Liver (tissue), 8 donors: ENCODE measurements at regions not wholly inside any gene's neighbourhood (a gene's known extent, or its start where the extent isn't known, plus 50 kb on each side); places are given as distances from the start of the nearest gene placed in this dataset.

Experiments used
- DNase-seq: peaks from one replicate; pipeline ENCODE4 v3.0.0-alpha.2; 2017; ENCODE audit warnings: low spot score
- H3K27ac ChIP-seq, 2 donors: one replicate each; pipeline ENCODE4 v1.7.0; 2013; ENCODE audit warnings: inconsistent platforms in 2 of 2, low read length in 2 of 2, control low read depth in 1 of 2, low read depth in 1 of 2, mild to moderate bottlenecking in 1 of 2
- H3K27me3 ChIP-seq, 4 donors: one replicate each; pipeline versions ENCODE4 v1.6.1 to v1.7.0; 2013; ENCODE audit warnings: low read length in 3 of 4, inconsistent platforms in 1 of 4, mild to moderate bottlenecking in 1 of 4, moderate library complexity in 1 of 4; ENCODE audit not compliant: control insufficient read depth in 4 of 4, insufficient read depth in 4 of 4
- H3K36me3 ChIP-seq, 4 donors: one replicate each; pipeline versions ENCODE4 v1.6.1 to v1.7.0; 2013; ENCODE audit warnings: low read length in 3 of 4, mild to moderate bottlenecking in 3 of 4, low read depth in 1 of 4, moderate library complexity in 1 of 4; ENCODE audit not compliant: control insufficient read depth in 4 of 4, insufficient read depth in 3 of 4
- H3K4me1 ChIP-seq, 4 donors: one replicate each; pipeline versions ENCODE4 v1.6.1 to v1.7.0; 2013; ENCODE audit warnings: low read length in 3 of 4, mild to moderate bottlenecking in 3 of 4, moderate library complexity in 1 of 4; ENCODE audit not compliant: control insufficient read depth in 4 of 4, insufficient read depth in 4 of 4
- H3K4me3 ChIP-seq, 3 donors: one replicate each; pipeline versions ENCODE4 v1.6.1 to v1.7.0; 2013; ENCODE audit warnings: low read length in 3 of 3, control low read depth in 1 of 3, low read depth in 1 of 3, mild to moderate bottlenecking in 1 of 3
- H3K9ac ChIP-seq, 2 donors: one replicate each; pipeline ENCODE4 v1.7.0; 2013; ENCODE audit warnings: low read length in 2 of 2, mild to moderate bottlenecking in 2 of 2, moderate library complexity in 2 of 2, control low read depth in 1 of 2, low read depth in 1 of 2
- H3K9me3 ChIP-seq, 4 donors: one replicate each; pipeline versions ENCODE4 v1.6.1 to v1.7.0; 2013; ENCODE audit warnings: low read length in 3 of 4; ENCODE audit not compliant: control insufficient read depth in 4 of 4
- CTCF ChIP-seq: fragments of 150-350 bp; IDR thresholded peaks from 2 replicates; pipeline ENCODE4 v1.5.1; 2017; ENCODE audit warnings: improper control_type of control experiment, low read depth, low read length; ENCODE audit not compliant: missing input control
- FOXA1 ChIP-seq: IDR thresholded peaks from 2 replicates; pipeline ENCODE4 v1.6.1; 2016; ENCODE audit warnings: antibody characterized with exemption
- FOXA2 ChIP-seq: IDR thresholded peaks from 2 replicates; pipeline ENCODE4 v1.6.1; 2016; ENCODE audit warnings: antibody characterized with exemption
- GABPA ChIP-seq, 2 donors: IDR thresholded peaks in 1 of 2; conservative IDR thresholded peaks in 1 of 2; 2 replicates each; pipeline ENCODE4 v1.6.1; 2016; ENCODE audit warnings: antibody characterized with exemption in 2 of 2, mild to moderate bottlenecking in 1 of 2, moderate library complexity in 1 of 2
- HNF4A ChIP-seq, 2 donors: conservative IDR thresholded peaks; 2 replicates each; pipeline ENCODE4 v1.6.1; 2016; ENCODE audit warnings: antibody characterized with exemption in 2 of 2, mild to moderate bottlenecking in 2 of 2
- JUND ChIP-seq, 2 donors: IDR thresholded peaks; 2 replicates each; pipeline ENCODE4 v1.6.1; 2016; ENCODE audit warnings: antibody characterized with exemption in 2 of 2
- NR2F2 ChIP-seq: IDR thresholded peaks from 2 replicates; pipeline ENCODE4 v1.6.1; 2016; ENCODE audit warnings: antibody characterized with exemption
- RAD21 ChIP-seq, 2 donors: IDR thresholded peaks; 2 replicates each; pipeline ENCODE4 v1.6.1; 2016; ENCODE audit warnings: antibody characterized with exemption in 2 of 2, mild to moderate bottlenecking in 2 of 2
- RXRA ChIP-seq, 2 donors: IDR thresholded peaks; 2 replicates each; pipeline ENCODE4 v1.6.1; 2017 to 2018; ENCODE audit warnings: antibody characterized with exemption in 2 of 2, mild to moderate bottlenecking in 1 of 2
- SP1 ChIP-seq: IDR thresholded peaks from 2 replicates; pipeline ENCODE4 v1.6.1; 2018; ENCODE audit warnings: antibody characterized with exemption, mild to moderate bottlenecking
- TAF1 ChIP-seq: conservative IDR thresholded peaks from 2 replicates; pipeline ENCODE4 v1.6.1; 2016; ENCODE audit warnings: antibody characterized with exemption, mild to moderate bottlenecking
- YY1 ChIP-seq: IDR thresholded peaks from 2 replicates; pipeline ENCODE4 v1.6.1; 2016; ENCODE audit warnings: antibody characterized with exemption, mild to moderate bottlenecking
- WGBS: extraction: QIAGEN DNeasy Blood & Tissue Kit; methylation state at CpG from one replicate; pipeline ENCODE4 v1.1.7; 2013; 5-methylcytosine and 5-hydroxymethylcytosine counted together
- TF ChIP-seq, protein P1 (sequence below): IDR thresholded peaks from 2 replicates; pipeline ENCODE4 v1.6.1; 2016; ENCODE audit warnings: antibody characterized with exemption
- donor health status: healthy.
- donor health status: healthy.
- donor health status: healthy.
- donor health status: healthy.
- donor health status: healthy.

DNA sequence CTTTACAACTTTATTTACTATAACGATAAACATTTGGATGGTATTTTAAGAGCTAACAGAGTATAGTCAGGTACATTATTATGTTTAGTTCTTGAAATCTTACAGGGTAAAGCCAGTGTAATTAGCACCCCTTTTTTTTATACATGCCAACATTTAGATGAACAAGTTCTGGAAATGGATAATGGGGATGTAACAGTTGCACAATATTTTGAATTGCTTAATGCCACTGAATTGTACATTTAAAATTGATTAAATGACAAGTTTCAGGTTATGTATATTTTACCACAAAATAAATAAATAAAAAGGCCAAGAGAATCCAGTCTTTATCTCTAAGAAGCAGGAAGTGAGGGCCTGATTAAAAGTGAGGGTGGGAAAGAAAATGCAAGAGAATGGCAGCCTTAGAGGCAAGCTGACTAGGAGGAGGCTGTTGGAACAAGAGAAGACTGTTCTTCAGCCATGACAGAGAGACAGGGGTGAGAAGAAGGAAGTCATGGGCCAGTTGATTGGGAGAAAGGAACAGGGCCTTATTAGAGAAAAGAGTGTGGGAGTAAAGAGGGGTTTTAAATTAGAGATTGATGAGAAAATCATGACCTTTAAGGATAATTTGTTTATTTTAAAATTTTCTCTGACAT lies 49.9 kb upstream of the TNFSF18 start:
- WGBS = 96% methylated on average over 1 of the region's 1 CpG
- H3K9me3 ChIP-seq = peaks cover 0 to 6% (median 2%) of the 10 kb centered on the region in 4 donors
- no peaks in the 10 kb centered on the region for H3K27me3 ChIP-seq
- TF ChIP-seq SP1 (no peak), CTCF (no peak), GABPA (IDR thresholded peaks at IDR 0.05 in 1 of 2, conservative IDR thresholded peaks at IDR 0.05 in 1 of 2) (no peak), RXRA (IDR thresholded peaks at IDR 0.05) (no peak), TAF1 (no peak), JUND (IDR thresholded peaks at IDR 0.05) (no peak), HNF4A (conservative IDR thresholded peaks at IDR 0.05) (no peak), NR2F2 (no peak), FOXA2 (no peak), FOXA1 (no peak), YY1 (no peak), RAD21 (IDR thresholded peaks at IDR 0.05) (no peak)
- TF ChIP-seq, protein P1, sequence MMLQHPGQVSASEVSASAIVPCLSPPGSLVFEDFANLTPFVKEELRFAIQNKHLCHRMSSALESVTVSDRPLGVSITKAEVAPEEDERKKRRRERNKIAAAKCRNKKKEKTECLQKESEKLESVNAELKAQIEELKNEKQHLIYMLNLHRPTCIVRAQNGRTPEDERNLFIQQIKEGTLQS = no peak
- H3K27ac ChIP-seq = no peak overlapping the region
- no peaks in the 10 kb centered on the region for H3K4me1 ChIP-seq
- no peak overlapping the region for H3K9ac ChIP-seq
- no peak for DNase-seq
- H3K36me3 ChIP-seq = no peaks in the 10 kb centered on the region
- no peak overlapping the region for H3K4me3 ChIP-seq
